Kidney (tissue), 13 donors: ENCODE measurements at regions not wholly inside any gene's neighbourhood (a gene's known extent, or its start where the extent isn't known, plus 50 kb on each side); places are given as distances from the start of the nearest gene placed in this dataset.

Experiments used
- DNase-seq, 5 donors: peaks; one replicate each; pipeline ENCODE4 v3.0.0-alpha.2; 2013 to 2020
- FAIRE-seq: peaks from 2 replicates; lab custom pipeline; 2012; peaks lifted over from hg19 to GRCh38; lab: Jason Lieb, UNC
- H3K27ac ChIP-seq, 2 donors: one replicate each; pipeline ENCODE4 v1.7.0; 2013; ENCODE audit warnings: low read depth in 2 of 2, low read length in 2 of 2, inconsistent platforms in 1 of 2
- H3K27me3 ChIP-seq: one replicate; pipeline ENCODE4 v1.7.1; 2013; ENCODE audit warnings: low read length, inconsistent platforms; ENCODE audit not compliant: control insufficient read depth, insufficient read depth
- H3K36me3 ChIP-seq, 3 donors: one replicate each; pipeline versions ENCODE4 v1.7.0 to v1.7.1; 2013; ENCODE audit warnings: low read length in 3 of 3, control low read depth in 1 of 3, inconsistent platforms in 1 of 3; ENCODE audit not compliant: insufficient read depth in 3 of 3, control insufficient read depth in 2 of 3
- H3K4me1 ChIP-seq, 3 donors: one replicate each; pipeline versions ENCODE4 v1.7.0 to v1.7.1; 2013; ENCODE audit warnings: low read length in 3 of 3, inconsistent platforms in 1 of 3, low read depth in 1 of 3; ENCODE audit not compliant: control insufficient read depth in 2 of 3, insufficient read depth in 2 of 3
- H3K4me3 ChIP-seq, 3 donors: one replicate each; pipeline versions ENCODE4 v1.7.0 to v1.8.1; 2013; ENCODE audit warnings: low read length in 3 of 3, control low read depth in 1 of 3, inconsistent platforms in 1 of 3
- H3K9ac ChIP-seq, 3 donors: one replicate each; pipeline versions ENCODE4 v1.7.0 to v1.7.1; 2013; ENCODE audit warnings: low read length in 3 of 3, control low read depth in 1 of 3, inconsistent platforms in 1 of 3
- H3K9me3 ChIP-seq, 3 donors: one replicate each; pipeline versions ENCODE4 v1.7.0 to v1.7.1; 2013; ENCODE audit warnings: low read length in 3 of 3, control low read depth in 1 of 3, inconsistent platforms in 1 of 3; ENCODE audit not compliant: control insufficient read depth in 2 of 3, insufficient read depth in 1 of 3
- intact Hi-C: fragments of 100-400 bp; cut with DNase I; formaldehyde crosslinking; loops from one replicate; pipeline ENCODE4 v1.11.1; 2022
- TF ChIP-seq, protein P1 (sequence below): IDR thresholded peaks from 3 replicates; pipeline ENCODE4 v1.5.1; 2012; ENCODE audit warnings: mild to moderate bottlenecking, moderate library complexity, borderline replicate concordance; ENCODE audit not compliant: insufficient read depth; ENCODE audit errors: extremely low read depth
- donor health status: control.
- donor health status: control.
- donor health status: control.
- donor health status: control.
- donor health status: control.
- donor health status: DM: yes; HTN: yes; CAD: no.
- donor health status: Normal renal cell carcinoma (clear cell type).

DNA sequence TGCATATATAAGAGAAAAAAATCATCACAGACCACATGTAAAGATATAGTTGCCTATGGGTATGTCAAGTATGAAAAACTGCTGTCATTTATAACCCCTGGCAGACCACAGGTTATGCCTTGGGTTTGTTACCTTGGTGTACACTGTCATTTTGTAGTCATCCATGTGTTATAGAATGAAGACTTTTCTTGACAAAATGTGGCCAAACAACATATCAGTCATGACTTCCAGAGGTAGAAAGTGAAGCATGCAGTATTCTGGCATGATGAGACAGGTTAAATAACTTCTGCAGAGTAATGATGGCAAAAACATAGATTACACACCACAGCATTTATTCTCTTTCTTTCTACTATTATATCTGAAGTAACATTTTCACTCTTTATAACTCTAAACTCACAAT, 74.9 kb upstream of the NEUROD1 start:
- TF ChIP-seq, protein P1, sequence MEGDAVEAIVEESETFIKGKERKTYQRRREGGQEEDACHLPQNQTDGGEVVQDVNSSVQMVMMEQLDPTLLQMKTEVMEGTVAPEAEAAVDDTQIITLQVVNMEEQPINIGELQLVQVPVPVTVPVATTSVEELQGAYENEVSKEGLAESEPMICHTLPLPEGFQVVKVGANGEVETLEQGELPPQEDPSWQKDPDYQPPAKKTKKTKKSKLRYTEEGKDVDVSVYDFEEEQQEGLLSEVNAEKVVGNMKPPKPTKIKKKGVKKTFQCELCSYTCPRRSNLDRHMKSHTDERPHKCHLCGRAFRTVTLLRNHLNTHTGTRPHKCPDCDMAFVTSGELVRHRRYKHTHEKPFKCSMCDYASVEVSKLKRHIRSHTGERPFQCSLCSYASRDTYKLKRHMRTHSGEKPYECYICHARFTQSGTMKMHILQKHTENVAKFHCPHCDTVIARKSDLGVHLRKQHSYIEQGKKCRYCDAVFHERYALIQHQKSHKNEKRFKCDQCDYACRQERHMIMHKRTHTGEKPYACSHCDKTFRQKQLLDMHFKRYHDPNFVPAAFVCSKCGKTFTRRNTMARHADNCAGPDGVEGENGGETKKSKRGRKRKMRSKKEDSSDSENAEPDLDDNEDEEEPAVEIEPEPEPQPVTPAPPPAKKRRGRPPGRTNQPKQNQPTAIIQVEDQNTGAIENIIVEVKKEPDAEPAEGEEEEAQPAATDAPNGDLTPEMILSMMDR, result no peak
- Histone ChIP-seq H3K4me3 (no peak overlapping the region), H3K9me3 (no peaks in the 10 kb centered on the region), H3K9ac (no peak overlapping the region), H3K36me3 (no peaks in the 10 kb centered on the region), H3K4me1 (no peaks in the 10 kb centered on the region), H3K27me3 (no peaks in the 10 kb centered on the region), H3K27ac (no peak overlapping the region)
- FAIRE-seq, result no peak
- no peak for DNase-seq
- intact Hi-C loops, result no loop called here

DNA sequence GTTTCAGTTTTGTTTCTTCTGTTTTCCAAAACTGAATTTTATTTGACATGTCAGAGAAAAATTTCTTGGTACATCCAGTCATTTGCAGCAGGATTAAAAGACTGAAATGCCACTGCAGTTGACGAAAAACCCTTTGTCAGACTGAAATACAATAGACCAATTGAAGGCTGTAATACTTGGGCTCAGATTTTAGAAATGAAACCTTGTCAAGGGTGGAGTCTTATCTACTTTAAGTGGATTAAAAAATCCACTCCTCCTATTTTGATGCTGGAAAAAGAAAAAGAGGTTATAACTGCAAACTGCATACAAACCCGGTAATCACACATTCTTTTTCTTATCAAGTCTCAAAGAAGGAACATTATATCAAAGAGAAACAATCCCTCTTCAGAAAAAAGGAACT, 80.2 kb upstream of the NEUROD1 start:
- Histone ChIP-seq H3K27me3 (no peaks in the 10 kb centered on the region), H3K27ac (no peak overlapping the region), H3K9me3 (no peaks in the 10 kb centered on the region), H3K4me3 (no peak overlapping the region), H3K36me3 (no peaks in the 10 kb centered on the region), H3K9ac (no peak overlapping the region), H3K4me1 (no peaks in the 10 kb centered on the region)
- TF ChIP-seq, protein P1, result no peak
- intact Hi-C loops, result no loop called here
- no peak for FAIRE-seq
- DNase-seq, result no peak

DNA sequence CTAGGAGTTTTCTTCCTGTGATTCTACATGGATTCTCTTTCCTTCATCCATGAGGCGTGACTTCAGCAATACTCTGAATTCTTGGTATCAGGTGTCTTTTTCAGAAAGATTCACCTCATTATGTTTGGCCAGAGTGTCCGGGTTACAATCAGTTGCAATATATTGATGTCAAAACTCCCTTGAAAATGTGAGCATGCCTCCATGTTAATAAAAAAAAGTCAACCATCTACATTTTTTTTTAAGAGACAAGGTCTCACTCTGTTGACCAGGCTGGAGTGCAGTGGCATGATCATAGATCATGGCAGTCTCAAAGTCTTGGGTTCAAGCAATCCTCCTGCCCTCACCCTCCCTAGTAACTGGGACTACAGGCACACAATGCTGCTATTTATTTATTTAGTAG, 80.9 kb upstream of the NEUROD1 start:
- H3K27ac ChIP-seq, result no peak overlapping the region
- FAIRE-seq (no peak), DNase-seq (peak in 3 of 5 donors; percentile 30 to 76 (median 54))
- H3K4me3 ChIP-seq, result no peak overlapping the region
- H3K9me3 ChIP-seq, result no peaks in the 10 kb centered on the region
- no peaks in the 10 kb centered on the region for H3K36me3 ChIP-seq
- intact Hi-C loops, result no loop called here
- TF ChIP-seq, protein P1, result no peak
- H3K4me1 ChIP-seq, result no peaks in the 10 kb centered on the region
- no peak overlapping the region for H3K9ac ChIP-seq
- H3K27me3 ChIP-seq, result no peaks in the 10 kb centered on the region

GRCh38 chr2:181762000-181762399, 81.7 kb upstream of the NEUROD1 start:
- TF ChIP-seq, protein P1, result no peak
- Histone ChIP-seq H3K27ac (no peak overlapping the region), H3K9ac (no peak overlapping the region), H3K36me3 (no peaks in the 10 kb centered on the region), H3K4me1 (no peaks in the 10 kb centered on the region), H3K4me3 (no peak overlapping the region), H3K9me3 (no peaks in the 10 kb centered on the region), H3K27me3 (no peaks in the 10 kb centered on the region)
- DNase-seq, result no peak
- no peak for FAIRE-seq
- intact Hi-C loops, result no loop called here
